GM18858 (cell line): ENCODE measurements at regions not wholly inside any gene's neighbourhood (a gene's known extent, or its start where the extent isn't known, plus 50 kb on each side); places are given as distances from the start of the nearest gene placed in this dataset.
"Not testable (repeated sequence)": the region's sequence is repeated elsewhere in the genome, so short reads cannot be mapped to it uniquely, and the experiment has no call there.

Experiments used
- ATAC-seq: cut with Tn5 transposase; IDR thresholded peaks from one replicate; pipeline ENCODE4 v1.9.1; 2021; ENCODE audit not compliant: unreplicated experiment

DNA sequence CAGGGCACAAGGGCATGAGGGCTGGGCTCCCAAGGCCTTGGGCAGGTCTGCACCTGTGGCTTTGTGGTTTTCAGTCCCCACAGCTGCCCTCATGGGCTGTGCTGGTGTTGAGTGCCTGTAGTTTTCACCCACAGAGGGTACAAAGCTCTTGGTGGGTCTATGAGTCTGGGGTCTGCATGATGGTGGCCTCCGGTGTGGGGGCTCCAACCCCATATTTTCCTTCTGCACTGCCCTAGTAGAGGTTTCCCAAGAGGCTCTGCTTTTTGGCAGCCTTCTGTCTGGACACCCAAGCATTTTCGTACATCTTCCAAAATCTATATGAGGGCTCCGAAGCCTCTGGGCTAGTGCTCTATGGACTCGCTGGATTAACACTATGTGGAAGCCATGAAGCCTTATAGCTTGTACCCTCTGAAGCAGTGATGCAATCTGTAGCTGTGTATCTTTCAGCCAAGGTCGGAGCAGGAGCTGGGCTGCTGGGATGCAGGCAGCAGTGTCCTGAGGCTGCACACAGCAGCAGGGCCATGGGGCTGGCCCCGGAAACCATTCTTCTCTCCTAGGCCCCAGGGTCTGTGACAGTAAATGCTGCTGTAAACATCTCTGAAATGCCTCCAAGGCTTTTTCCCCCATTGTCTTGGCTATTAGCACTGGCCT lies 240.3 kb downstream of the CWH43 start:
- not testable (repeated sequence) for ATAC-seq

DNA sequence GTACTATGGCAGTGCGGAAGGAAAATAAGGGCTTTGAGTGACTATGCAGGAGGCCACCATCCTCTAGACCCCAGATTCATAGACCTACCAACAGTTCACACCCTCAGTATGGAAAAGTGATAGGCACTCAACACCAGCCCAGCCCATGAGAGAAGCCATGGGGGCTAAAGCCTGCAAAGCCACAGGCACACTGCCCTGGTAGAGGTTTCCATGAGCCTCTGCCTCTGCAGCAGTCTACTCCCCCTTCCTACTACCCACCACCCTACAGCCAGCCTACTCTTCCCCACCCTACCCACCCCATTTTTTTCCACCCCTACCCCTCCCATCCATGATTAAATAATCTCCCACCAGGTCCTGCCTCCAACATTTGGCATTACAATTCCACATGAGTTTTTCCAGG lies 241.9 kb downstream of the CWH43 start:
- not testable (repeated sequence) for ATAC-seq

GRCh38 chr4:49229243-49229642 lies 243.2 kb downstream of the CWH43 start:
- ATAC-seq, result not testable (repeated sequence)

DNA sequence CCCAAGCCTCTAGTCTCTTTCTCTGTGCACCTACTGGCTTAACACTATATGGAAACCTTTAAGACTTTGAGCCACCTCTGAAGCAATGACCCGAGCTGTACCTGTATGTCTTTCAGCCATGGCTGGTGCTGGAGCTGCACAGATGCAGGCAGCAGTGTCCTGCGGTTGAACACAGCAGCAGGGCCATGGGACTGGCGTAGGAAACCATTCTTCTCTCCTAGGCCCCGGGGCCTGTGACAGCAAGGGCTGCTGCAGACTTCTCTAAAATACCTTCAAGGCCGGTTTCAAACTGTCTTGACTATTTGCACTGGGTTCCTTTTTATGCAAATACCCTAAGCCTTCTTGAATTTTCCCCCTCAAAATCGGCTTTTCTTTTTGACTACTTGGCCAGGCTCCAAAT lies 243.6 kb downstream of the CWH43 start:
- not testable (repeated sequence) for ATAC-seq

DNA sequence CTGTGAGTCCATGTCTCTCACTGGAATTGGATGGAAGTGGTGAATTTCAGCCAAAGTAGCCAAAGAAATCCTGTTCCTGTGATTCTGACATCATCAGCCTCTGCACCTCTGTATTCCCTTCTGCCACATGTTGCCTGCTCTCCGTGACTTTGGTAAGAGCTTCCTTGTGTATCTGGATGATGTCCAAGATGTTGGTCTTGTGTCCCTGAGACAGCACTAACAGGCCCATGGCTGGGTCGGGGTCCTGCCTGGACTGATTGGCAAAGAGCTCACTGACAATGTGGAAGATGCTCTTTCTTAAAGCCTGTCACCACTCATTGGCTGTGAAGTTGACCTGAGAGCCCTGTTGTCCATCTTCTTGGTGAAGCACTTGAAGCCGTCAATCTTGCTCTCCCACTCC lies 247.3 kb downstream of the CWH43 start:
- not testable (repeated sequence) for ATAC-seq

- ATAC-seq, result not testable (repeated sequence)
Observed at GRCh38 chr4:49233749-49234148, 247.7 kb downstream of the CWH43 start.

DNA sequence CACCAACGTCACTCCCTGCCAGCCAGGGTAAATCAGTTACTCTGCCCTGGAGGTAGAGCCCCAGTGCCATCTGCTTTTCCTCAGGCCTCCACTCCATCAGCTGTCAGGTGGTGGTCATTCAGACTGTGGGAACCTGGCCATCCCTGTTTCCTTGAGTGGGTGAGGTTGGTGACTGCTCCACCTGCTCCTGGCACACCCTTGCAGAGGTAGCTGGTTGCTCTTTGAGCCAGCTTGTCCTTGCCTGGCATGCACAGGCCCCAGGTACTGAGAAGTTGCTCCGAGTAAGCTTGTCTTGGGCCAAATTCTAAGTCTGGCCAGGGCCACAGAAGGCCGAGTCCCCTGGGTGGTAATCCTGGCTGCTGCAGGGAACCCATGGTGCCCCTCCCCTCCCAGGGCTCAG lies 248.3 kb downstream of the CWH43 start:
- ATAC-seq, result not testable (repeated sequence)

GRCh38 chr4:49235413-49236160 lies 249.5 kb downstream of the CWH43 start:
- ATAC-seq, result not testable (repeated sequence)

DNA sequence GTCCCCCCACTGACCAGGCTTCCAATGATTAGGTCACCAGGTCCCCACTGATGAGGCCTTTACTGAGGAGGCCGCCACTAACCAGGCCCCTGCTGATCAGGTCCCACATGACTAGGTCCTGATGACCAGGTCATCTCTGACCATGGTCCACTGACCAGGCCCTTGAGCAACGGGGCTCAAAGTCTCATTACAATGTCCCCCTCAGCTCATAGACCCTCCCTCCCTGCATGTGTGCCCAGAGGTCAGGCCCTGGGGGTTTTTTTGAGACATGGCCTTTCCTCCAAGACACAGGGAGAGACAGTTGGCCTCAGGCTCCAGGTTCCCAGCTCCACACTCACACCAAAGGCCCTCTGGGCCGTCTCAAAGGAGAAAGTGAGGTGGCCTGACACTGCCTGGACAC lies 250.4 kb downstream of the CWH43 start:
- ATAC-seq, result not testable (repeated sequence)

GRCh38 chr4:49241295-49241694 lies 255.2 kb downstream of the CWH43 start:
- not testable (repeated sequence) for ATAC-seq

DNA sequence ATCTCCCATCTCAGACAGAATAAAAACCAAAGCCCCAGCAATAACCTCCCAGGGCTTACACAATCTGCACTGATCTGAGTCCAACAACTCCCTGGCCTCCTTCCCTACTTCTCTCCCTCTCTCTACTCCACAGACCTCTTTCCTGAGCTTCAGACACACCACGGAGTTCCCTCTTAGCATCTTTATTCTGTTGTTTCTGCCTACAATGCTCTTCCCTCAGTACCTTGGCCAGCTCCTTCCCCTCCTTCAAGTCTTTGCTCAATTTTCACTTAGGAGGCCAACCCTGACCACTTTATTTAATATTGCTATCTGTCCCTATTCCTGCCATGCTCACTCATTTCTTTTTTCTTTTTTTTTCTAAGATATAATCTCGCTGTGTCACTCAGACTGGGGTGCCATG lies 276.7 kb downstream of the CWH43 start:
- not testable (repeated sequence) for ATAC-seq

- not testable (repeated sequence) for ATAC-seq
Observed at GRCh38 chr4:49270435-49270834, 284.4 kb downstream of the CWH43 start.

GRCh38 chr4:49270912-49271311 lies 284.8 kb downstream of the CWH43 start:
- ATAC-seq, result not testable (repeated sequence)

DNA sequence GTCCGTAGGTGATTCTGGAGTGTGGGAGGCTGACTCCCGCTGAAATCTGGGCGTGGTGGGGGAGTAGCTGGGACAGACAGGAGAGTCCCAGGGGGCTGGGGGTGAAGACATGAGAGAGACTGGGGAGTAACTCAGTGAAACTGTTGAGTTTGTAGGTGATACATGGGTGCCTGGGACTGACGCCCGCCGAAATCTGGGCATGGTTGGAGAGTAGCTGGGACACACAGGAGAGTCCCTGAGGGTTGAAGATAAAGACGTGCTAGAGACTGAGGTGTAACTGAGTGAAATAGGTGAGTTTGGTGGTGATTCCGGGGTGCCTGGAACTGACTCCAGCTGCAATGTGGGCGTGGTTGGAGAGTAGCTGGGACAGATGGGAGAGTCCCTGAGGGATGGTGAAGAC lies 299.8 kb downstream of the CWH43 start:
- ATAC-seq, result not testable (repeated sequence)

DNA sequence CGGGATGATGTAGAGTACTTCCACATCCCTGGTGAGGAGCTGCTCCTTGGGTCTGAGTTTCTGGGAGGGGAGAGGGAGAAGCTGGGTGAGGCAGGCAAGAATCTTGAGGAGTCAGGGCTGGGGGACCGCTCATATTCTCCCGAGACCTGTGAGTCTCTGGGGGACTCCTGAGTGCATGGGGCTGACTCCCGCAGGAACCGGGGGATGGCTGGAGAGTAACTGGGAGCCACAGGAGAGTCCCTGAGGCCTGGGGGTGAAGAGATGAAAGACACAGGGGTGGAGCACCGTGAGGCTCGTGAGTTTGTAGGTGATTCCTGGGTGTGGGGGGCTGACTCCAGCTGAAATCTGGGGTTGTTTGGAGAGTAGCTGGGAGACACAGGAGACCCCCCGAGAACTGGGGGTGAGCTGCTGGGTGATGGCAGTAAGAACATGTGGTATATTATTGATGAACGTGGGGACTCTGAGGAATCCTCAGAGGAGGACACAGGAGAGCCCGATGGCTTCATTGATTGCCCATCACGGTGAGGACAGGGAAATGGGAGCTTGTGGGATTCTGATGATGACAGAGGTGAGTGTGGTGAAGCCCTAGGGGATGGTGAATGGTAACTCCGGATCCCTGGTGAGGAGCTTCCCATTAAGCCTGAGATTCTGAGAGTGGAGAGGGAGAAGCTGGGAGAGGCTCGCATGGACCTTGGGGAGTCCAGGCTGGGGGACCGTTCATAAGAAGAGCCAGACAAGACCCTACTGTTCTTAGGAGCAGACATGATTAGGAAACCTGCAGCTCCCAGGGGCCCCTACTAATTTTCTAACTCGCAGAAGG lies 301.1 kb downstream of the CWH43 start:
- ATAC-seq, result not testable (repeated sequence)

DNA sequence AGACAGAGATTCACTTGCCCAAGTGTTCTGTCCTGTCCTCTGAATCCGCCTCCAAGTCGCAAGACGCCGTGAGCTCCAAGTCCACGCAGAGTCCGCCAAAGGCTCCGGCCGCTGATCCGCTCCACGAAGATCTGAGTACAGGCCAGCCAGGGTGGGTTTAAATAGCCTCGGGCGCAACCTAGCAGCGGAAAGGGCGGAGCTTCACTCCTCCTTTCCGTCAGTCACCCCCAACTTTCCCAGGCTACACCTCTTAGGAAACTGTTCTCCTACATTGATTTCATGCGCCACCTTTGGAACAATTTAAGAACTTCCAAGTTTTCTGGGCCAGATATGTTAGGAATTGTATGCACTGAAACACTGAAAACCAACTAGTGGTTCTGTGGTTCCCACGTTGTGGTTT lies 301.8 kb downstream of the CWH43 start:
- not testable (repeated sequence) for ATAC-seq

- ATAC-seq, result not testable (repeated sequence)
Observed at GRCh38 chr4:49288796-49289195, 302.7 kb downstream of the CWH43 start.

- ATAC-seq, result not testable (repeated sequence)
Observed at GRCh38 chr4:49314815-49315214, 328.7 kb downstream of the CWH43 start.

GRCh38 chr4:49320725-49321410 lies 334.8 kb downstream of the CWH43 start:
- ATAC-seq, result not testable (repeated sequence)

DNA sequence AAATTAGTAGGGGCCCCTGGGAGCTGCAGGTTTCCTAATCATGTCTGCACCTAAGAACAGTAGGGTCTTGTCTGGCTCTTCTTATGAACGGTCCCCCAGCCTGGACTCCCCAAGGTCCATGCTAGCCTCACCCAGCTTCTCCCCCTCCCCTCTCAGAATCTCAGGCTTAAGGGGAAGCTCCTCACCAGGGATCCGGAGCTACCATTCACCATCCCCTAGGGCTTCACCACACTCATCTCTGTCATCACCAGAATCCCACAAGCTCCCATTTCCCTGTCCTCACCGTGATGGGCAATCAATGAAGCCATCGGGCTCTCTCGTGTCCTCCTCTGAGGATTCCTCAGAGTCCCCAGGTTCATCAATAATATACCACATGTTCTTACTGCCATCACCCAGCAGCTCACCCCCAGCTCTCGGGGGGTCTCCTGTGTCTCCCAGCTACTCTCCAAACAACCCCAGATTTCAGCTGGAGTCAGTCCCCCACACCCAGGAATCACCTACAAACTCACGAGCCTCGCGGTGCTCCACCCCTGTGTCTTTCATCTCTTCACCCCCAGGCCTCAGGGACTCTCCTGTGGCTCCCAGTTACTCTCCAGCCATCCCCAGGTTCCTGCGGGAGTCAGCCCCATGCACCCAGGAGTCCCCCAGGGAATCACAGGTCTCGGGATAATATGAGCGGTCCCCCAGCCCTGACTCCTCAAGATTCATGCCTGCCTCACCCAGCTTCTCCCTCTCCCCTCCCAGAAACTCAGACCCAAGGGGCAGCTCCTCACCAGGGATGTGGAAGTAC lies 335.6 kb downstream of the CWH43 start:
- ATAC-seq, result not testable (repeated sequence)
